ENCODE measurements at regions not wholly inside any gene's neighbourhood (a gene's known extent, or its start where the extent isn't known, plus 50 kb on each side); places are given as distances from the start of the nearest gene placed in this dataset.

DNA sequence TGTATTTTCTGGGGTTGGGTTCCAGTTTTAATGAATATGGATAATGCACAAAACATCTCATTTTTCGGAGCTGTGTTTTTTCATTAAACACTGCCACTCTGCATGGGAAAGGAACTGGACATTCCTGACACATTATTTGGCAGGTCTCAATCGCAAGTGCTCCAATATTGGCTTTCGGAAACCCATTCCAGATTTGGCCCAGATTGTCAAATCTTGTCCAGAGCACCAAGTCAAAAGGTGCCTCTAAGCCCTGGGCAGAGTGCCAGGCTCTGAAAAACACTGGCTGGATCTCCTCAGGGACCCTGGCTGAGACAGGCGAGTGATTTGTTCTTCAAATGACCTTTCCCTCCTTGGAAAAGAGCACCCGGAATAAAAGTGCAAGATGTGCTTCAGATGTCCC is 68.4 kb upstream of the MRPS6 start:
- no peak for TF ChIP-seq CTCF (IDR thresholded peaks at IDR 0.05; ENCODE audit: borderline replicate concordance, insufficient read depth, low read depth, low read length)
- no peak overlapping the region for H3K4me3 ChIP-seq (ENCODE audit: low read depth, low read length)

DNA sequence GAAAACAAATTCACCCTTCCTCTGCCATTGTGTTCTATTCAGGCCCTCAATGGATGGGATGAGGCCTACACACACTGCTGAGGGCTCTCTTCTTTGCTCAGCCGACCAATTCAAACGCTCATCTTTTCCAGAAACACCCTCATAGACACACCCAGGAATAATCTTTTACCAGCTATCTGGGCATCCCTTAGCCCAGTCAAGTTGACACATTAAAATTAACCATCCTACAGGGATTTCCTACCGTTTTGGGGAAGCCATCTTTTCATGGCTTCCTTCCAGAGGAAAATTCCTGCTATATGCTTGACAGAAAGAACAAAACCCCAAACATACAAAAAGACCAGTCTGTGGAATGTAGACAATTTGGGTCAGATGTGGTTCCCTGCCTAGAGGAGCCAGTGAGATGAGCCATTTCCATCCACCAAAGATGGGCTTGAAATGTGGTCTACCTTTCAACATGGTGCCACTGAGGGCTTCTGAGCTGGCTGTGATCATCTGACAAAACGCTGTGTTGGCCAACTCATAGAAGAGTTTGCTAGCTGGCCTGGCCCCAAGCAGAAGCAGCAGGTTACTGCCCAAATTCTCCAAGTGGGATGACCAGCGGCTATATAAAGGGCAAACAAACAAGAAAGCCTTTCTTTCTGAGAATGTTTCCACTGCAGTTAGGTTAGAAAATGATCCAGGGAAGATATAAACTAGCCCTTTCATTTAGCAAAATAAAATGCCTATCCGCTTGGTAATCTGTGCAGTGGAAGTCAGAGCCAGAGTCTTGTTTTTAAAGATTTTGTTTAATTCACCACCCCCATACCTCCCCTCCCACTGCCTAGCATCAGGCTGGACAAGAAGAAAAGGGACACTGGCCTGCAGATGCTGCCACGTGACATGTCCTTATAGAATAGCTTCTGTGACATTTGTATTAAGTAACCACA is 69.1 kb upstream of the MRPS6 start:
- no peak for TF ChIP-seq CTCF (IDR thresholded peaks at IDR 0.05; ENCODE audit: borderline replicate concordance, insufficient read depth, low read depth, low read length)
- no peak overlapping the region for H3K4me3 ChIP-seq (ENCODE audit: low read depth, low read length)

- TF ChIP-seq CTCF (IDR thresholded peaks at IDR 0.05; ENCODE audit: borderline replicate concordance, insufficient read depth, low read depth, low read length), result no peak
- H3K4me3 ChIP-seq (ENCODE audit: low read depth, low read length), result no peak overlapping the region
Observed at GRCh38 chr21:34003428-34003827, 70.0 kb upstream of the MRPS6 start.

- TF ChIP-seq CTCF (IDR thresholded peaks at IDR 0.05; ENCODE audit: borderline replicate concordance, insufficient read depth, low read depth, low read length), result no peak
- no peak overlapping the region for H3K4me3 ChIP-seq (ENCODE audit: low read depth, low read length)
Observed at GRCh38 chr21:34000375-34000774, 73.0 kb upstream of the MRPS6 start.

DNA sequence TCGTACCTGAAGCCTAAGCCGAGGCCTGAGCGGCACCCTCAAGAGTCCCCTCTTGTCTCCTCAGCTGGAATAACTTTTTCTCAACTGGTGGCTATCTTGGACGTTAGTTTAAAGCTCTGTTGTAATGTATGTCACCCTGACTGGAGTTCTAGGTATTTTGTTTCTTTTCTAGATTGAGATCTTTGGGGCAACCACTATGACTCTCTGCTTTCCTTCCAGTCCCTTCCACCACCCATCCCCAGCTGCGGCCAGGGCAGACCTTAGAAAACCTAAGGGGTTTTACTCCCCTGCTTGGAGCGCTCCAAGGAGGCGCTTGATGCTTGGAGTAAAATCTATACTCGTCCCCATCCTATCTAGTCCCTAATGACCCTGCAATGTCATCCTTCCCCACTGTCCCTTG is 74.6 kb upstream of the MRPS6 start:
- no peak for TF ChIP-seq CTCF (IDR thresholded peaks at IDR 0.05; ENCODE audit: borderline replicate concordance, insufficient read depth, low read depth, low read length)
- no peak overlapping the region for H3K4me3 ChIP-seq (ENCODE audit: low read depth, low read length)

- no peak overlapping the region for H3K4me3 ChIP-seq (ENCODE audit: low read depth, low read length)
- no peak for TF ChIP-seq CTCF (IDR thresholded peaks at IDR 0.05; ENCODE audit: borderline replicate concordance, insufficient read depth, low read depth, low read length)
Observed at GRCh38 chr21:33998402-33998801, 75.0 kb upstream of the MRPS6 start.

GRCh38 chr21:33997436-33997835 is 75.9 kb upstream of the MRPS6 start:
- H3K4me3 ChIP-seq (ENCODE audit: low read depth, low read length), result no peak overlapping the region
- no peak for TF ChIP-seq CTCF (IDR thresholded peaks at IDR 0.05; ENCODE audit: borderline replicate concordance, insufficient read depth, low read depth, low read length)

All from GM12875 (cell line).